Stimulated activated CD8-positive, alpha-beta memory T cell treated with anti-CD3 and anti-CD28 coated beads, Interleukin-7, amount 100 ng/mL, for 1 hour (primary cell): ENCODE measurements at regions not wholly inside any gene's neighbourhood (a gene's known extent, or its start where the extent isn't known, plus 50 kb on each side); places are given as distances from the start of the nearest gene placed in this dataset.

Experiments
- DNase-seq, 2 donors: peaks; one replicate each; pipeline ENCODE4 v3.0.0-alpha.2; 2020; ENCODE audit warnings: low read depth in 2 of 2

DNA sequence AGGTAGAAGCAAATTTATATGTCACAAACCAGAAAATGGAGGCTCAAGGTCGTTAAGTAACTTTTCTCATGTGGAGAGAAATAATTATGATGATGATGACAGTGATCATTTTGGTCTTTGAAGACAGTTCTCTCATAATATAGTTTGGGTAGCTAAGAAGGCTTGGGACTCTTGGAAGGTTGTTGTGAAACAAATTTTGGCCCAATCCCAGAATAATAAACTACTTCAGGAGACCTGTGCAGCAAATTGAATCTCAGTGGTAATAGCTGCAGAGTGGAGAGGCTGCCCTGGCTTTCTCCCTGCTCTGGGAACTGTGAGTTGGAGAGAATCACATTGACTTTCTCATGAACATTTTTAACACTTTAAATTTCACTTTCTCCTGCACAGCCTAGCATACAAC is 217.2 kb upstream of the BOD1L1 start:
- DNase-seq = no peak

DNA sequence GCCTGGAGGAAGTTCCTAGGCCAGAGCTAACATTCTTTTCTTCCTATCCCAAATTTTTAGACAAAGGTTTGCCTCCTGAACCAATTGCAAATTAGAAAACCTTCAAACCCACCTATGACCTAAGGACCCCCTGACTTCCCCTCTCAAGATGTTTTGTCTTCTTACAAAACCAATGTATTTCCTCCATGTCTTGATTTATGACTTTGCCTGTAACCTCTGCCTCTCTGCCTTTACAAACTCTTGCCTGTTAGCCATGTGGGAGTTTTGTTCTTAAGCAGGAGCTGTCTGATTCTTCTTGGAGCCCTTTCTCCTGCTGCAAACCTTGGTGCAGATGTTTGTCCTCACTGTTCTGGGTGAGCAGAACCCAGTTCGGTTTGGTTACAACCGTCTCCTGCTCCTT is 222.3 kb upstream of the BOD1L1 start:
- DNase-seq = no peak

DNA sequence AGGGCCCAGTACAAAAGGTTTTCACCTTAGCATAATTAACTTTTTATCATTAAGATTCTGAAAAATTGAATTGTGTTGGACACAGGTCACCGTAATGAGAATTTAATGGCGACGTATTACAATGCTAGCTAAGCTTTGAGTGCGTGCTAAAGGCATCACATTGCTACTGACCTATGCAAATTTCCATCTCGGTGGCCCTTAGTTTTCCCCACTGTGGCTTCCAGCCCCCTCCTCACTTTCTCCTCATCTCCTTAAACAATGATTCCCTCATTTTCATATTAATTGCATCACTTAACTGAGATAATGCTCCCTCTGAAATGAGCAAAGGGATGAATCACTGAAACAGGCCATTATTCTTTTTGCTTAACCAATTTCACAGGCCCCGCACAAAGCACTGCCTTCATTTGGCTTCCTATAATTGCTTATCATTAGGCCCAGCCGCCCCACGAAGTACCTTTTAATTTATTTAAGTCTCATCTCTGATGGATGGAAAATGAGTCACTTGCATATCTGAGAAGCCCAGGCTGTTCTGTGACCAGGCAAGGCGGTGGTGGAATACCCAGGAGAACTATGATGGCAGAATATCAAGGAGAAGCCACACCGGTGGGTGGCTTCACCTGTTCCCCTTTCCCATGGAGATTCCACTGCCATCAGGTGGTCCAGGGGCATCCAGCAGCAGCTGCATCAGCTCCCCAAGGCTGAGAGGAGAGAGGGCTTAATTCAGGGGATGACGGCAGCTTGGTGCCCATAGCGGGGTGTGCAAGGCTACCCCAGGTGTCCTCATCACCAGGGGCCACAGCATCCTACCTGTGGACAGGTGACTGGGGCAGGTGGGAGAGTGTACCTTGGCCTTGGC is 223.8 kb upstream of the BOD1L1 start:
- DNase-seq = no peak

DNA sequence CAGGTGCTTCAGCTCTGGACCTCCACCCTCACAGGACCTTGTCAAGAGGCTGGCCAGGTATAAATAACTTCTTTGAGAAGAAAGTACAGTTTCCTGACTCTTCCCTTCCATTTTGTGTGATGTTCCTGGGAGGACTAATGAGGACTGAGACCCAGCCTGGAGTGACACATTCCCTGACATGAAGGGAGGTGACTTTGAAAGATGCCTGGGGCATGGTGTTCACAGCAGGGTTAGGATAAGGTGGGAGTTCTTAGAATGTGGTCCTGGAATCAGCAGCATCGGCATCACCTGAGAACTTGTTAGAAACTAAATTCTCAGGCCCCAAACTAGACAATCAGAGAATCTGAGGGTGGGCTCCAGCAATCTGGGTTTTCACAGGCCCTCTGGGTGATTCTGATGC is 224.9 kb upstream of the BOD1L1 start:
- no peak for DNase-seq

DNA sequence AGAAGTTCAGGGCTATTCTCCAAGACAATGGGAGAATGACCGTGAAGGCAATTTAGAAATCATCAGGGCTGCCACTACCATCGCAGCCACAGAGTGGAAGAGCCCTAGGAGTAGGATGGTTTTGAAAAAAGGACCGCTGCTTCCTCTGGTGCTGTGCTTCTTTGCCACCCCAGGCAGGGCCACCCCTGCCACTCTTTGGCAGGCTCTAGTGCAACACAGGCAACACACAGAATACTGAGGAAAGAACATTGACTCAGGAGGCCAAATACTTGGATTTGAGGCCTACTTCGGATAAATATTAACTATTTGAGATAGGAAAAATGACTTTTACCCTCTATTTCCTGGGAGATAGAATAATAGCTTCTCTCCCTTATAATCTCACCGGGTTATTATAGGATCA is 228.9 kb upstream of the BOD1L1 start:
- DNase-seq = no peak

DNA sequence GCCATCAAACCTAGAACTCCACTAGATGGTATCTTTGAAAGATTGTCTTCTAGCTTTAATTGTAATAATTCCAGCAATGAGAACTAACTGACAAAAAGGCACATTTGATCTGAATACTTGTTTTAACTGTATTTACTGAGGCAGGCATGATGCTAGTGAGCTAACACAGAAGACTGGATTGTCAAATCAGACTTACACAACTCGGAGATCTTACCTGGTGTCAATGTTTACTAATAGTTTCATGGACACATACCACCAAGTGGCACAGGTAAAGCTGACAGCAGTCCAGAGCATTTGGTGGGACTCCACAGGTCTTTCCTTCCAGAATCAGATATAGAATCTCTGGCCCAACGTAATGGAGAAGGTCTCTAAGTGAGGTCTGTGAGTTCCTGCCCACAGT is 229.9 kb upstream of the BOD1L1 start:
- DNase-seq = no peak

DNA sequence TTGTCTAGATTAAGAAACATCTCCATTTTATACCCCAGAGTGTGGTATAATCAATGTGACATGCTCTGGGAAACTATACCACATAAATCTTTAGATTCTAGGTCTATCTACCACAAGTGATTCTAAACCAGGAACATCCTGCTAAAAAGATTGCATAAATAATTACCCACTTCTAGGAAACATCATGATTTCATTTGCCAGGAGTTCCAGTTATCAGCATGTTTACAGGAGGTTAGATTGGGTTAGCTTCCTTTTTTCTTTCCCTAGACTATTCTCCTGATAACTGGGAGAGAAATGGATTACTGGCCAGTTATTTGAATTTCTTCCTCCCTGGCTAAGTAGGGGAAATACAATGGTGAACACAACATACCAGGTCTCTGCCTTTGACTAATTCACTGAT is 230.3 kb upstream of the BOD1L1 start:
- DNase-seq = no peak

DNA sequence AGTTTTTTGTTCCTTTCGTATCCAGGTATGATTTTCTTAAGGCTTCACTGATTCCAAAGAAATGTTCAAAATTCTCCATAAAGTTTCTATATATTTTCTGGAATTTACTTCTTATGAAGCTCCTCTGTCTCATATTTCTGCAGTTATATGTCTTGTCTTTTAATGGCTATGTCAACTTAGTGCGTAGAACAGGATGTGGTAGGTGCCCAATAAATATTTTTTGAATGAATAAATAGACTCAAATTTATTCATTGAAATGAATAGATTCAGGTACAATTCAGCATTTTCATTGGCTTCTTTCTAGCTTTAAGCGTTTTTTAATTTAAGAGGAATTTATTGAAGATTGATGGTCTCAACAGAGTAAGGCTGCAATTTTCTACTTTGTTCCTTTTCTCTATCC is 231.9 kb upstream of the BOD1L1 start:
- DNase-seq = no peak

DNA sequence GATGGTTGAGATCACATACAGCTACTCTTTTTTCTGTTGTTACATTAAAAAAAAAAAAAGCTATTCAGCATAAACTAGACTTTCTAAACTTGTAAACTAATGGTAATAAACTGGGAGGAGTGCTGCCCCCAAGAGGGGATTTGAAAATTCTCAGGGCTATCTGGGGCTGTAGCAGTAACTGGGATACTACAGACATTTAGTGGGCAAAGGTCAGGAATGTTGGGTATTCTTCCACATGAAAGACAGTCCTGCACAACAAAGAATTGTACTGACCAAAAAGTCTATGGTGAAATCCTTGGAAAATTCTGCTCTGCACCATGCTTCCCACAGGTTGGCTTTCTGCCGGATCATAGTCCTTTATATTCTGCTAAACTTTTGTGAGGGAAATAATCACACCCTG is 232.6 kb upstream of the BOD1L1 start:
- DNase-seq = no peak

DNA sequence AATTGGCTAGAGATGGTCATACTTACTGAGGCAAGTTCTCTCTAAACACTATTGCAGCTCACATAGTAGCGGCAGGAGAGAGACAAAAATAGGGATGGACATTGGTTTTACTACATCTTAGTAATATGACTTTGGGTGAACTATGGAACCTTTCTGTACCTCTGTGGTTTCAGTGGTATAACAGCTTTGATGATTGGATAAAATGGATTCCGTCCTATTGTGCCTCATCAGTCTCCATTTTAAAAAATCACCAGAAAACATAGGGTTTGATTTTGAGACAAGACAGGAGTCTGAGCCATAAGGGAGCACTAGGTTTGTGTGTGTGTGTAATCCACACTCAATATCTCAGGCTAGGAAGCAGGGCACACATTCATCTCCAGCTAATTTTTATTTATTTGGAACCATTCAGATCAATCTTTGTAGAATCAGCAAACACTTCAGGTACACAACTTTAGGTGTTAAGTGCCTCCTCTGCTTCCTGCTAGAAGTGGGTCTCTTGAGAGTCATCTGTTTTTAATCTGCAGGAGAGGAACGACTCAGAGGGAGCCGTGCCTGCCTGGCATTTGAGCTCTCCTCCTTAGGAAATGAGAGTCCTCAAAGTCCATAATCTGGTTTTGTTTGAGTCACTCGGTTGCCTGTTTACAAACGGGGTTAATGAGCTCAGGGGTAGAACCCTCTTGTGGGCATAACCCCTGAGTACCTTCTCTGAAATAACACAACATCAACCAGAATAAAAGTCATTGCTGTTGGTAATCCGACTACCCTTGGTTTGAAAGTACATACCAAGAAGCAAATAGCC is 238.5 kb upstream of the BOD1L1 start:
- no peak for DNase-seq

DNA sequence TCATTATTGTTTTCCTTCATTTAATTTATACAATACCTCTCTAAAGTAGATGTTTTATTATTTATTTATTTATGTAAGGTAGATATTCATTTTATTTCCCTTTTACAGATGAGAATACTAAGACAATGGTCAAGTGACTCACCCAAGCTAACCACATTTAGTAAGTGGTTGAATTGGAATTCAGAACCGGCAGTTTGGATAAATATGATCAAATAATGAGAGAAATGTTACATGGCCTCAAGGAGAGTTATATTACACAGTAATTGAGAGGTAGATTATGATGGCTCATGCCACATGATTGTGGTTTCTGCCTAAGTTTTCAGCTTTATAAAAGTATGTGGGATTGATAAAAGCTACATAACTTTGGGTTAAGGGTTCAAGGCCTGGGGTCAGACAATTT is 239.4 kb upstream of the BOD1L1 start:
- DNase-seq = no peak

DNA sequence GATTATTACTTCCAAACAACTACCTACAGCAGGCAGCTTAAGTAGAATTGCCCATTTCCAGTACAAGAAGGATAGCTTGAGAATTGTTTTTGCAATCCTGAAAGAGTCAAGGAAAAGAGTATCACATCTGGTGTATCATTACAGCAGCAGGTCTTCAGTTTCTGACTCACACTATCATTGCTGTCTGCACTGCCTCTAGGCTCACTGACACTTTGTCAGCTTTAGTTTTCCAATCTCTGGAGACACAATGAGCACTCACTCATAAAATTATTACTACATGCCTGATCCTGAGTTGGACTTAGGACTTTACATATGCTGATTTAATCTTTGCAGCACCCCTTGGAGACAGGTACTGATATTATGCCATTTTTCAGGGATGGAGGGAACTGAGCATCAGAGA is 244.6 kb upstream of the BOD1L1 start:
- no peak for DNase-seq

DNA sequence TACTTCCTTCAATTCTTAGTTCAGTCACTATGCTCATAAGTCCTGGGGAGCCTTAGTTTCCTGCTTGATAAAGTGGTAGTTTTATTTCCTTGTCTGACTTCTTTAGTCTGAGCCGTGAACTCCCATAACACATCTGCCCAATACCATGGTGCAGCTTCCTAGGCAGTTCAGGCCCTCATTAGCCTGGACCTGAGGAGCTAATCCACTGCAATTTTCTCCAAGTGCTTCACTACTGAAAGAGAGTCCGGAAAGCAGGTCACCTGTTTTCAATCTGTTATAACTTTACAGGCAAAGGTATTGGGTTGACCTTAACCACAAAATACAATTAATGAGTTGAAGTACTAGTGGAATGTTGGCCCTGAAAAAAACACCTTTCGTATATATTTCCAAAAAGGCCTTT is 245.4 kb upstream of the BOD1L1 start:
- no peak for DNase-seq

DNA sequence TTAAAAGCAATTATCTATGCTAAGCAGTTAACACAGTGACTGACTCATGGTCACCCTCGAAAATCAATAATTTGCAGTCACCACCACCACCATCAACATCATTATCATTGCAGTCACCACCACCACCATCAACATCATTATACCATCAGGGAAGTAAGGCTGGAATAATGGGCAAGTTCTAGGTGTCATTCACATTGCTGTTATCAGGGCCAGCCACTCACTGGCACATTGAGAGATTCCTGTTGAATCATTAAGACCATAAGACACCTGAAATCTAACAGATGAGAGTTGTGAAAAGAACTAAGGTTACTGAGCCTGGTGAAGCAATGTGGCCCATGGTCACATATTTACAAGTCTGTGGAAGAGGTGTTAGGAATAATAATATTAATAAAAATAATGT is 247.7 kb upstream of the BOD1L1 start:
- no peak for DNase-seq

DNA sequence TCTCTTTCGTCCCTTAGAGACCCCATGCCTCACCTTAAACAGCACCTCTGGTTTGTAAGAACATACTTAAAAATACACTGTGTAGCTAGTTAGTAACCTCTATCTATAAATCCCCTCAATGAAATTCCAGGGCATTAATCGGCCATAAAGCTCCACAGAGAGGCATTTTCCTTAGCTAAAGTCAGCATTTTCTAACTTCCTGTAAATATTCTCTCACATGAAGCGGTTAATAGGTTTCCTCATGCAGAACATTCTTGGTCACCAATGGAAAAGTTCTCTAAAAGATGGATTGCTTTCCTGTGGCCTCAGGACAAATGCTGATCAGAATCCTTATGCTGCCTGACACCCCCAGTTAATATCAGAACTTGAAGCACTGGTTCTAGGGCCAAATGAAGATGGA is 248.6 kb upstream of the BOD1L1 start:
- DNase-seq = no peak

DNA sequence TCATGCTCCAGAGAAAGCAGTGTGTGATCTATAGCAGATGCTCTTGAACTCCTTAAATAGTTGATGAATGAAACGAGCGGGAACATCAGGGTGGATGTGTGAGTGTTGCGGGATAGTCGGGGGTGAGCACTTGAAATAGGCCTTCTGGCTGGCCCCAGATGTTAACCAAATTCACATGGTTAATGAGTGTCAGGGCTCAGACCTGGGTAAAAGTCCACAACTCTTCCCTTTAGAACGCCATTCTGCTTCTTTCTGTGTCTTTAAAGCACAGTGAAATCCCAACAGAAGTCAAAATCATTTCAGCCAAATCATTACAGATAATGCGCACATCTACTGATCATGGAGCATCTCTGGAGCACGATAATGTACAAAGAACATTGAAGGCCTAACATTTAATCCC is 249.4 kb upstream of the BOD1L1 start:
- DNase-seq = no peak

DNA sequence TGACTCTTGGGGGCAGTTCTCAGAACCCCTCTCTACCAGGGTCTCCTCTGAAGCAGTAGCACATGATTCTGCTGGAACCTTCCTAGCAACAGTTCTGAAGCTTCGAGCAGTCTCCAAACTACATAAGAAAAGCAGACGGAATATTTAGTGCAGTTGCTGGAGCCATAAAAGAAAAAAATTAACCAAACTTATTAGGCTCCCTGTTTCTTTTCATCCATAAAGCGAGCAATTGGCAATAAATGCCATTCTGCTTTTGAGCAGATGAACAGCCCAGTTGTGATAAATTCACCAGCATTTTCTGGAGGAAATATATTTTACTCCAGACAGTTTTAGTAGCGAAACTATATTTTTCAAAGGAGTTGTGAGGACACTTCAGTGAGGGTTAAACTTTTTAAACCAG is 250.1 kb upstream of the BOD1L1 start:
- no peak for DNase-seq

DNA sequence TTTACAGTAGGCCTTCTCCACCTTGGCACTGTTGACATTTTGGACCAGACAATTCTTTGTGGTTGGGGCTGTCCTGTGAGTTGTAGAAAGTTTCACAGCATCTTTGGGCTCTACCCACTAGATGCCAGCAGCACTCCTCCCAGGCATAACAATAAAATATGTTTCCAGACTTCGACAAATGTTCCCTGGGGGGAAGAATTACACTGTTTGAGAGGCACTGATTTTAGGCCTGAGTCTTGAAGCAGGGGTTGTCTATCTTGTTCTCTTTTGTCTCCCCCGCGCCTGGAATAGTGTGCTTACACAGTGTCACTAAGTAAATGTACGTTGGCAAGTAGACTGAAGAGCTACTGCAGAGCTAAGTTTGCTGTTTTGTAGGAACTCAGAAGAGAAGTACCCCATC is 254.4 kb upstream of the BOD1L1 start:
- DNase-seq = no peak

DNA sequence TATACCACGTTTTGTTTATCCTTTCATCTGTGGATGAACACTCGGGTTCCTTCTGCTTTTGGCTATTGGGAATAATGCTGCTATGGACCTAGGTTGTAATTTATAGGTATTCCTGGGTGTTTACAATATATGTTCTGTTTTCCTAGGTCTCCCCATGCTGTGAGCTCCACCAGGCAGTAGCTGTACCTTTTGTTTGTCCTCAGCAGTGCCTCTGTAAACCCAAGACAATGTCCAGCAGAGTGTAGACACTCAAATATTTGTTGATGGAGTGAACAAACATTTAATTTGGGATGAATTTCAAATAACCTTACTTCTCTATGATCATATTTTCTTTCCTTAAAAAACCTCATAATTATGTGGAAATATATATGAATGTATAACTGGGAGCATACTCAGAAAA is 259.5 kb upstream of the BOD1L1 start:
- no peak for DNase-seq

DNA sequence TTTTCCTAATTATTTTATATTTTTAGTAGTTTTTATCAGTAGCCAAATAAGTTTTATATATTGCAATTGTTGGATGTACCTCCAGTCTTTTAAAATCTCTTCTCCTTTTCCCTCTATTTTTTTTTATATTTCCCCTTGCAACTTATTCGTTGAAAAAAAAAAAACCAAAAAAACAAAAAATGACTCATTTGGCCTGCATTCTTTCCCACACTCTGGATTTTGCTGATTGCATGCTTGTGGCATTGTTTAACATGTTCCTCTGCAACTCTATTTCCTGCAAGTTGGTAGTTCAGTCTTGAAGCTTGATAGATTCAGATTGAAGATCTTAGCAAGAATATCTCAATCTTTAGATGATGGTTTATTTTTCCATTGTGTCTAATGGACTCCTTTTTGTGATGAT is 260.6 kb upstream of the BOD1L1 start:
- no peak for DNase-seq

DNA sequence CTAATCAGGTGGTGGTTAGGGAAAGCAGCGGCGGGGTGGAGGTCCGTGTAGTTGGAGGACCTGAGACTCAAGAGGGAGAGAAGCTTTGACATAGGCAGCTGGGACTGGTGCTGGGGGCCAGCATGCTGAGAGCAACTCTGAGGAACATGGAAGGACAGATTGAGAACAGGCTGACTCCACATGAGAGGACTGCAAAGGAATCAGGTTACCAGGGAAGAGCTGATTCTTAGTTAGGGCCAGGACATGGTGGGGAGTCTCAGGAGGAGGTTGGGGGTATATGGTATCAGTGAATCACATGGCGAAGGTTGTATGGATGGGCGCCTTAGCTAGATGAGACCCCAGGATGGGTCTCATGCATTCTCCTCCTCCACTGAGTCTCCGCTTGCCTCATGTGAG is 264.0 kb upstream of the BOD1L1 start:
- DNase-seq = no peak

DNA sequence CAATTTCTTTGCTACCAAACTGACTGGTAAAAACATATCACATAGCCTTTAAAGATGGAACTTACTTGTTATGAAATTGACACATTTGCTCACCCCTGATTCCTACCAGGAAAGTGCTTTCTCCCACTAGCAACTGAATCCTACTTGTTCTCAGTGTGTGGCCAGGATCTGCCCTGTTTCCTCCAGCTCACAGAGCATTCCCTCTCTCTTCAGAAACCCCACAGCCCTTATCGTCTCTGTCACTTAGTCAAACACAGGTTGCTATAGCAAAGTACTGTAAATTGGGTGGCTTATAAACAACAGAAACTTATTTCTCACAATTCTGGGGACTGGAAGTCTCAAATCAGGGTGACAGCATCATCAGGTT is 265.2 kb upstream of the BOD1L1 start:
- no peak for DNase-seq

DNA sequence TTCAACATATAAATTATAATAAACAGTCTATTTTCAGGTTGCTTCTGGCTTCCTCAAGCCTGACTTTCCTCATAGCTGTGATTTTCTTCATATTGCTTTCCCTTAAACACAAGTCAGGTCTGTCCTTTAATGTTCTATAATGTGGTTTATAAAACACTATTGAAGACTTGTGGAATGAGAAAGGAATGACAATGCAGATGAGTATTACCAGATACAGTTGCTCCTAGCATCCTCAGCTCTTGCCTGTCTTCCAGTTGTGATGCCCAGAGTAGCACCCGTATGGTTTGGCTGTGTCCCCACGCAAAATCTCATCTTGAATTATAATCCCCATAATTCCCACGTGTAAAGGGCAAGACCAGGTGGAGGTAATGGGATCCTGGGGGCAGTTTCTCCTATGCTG is 265.7 kb upstream of the BOD1L1 start:
- no peak for DNase-seq

DNA sequence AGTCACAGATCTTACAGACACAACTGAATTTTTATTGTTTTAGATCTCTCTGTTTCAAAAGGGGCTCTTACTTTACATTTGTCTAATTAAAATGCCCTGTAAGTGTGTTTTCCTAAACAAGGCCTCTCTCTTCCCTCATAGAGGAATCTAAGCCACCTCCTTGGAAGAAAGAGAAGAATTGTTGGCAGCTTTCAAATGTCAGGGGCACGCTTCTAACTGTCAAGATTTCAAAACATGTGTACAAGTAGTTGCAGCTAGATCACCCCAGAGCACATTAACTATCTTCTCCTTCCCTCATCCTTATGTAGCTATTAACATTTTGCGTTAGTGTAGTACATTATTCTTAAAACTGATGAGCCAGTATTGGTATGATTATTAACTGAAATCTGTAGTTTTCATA is 266.5 kb upstream of the BOD1L1 start:
- DNase-seq = no peak
